Right atrium auricular region (tissue), 2 donors: ENCODE measurements at regions not wholly inside any gene's neighbourhood (a gene's known extent, or its start where the extent isn't known, plus 50 kb on each side); places are given as distances from the start of the nearest gene placed in this dataset.

Source experiments
- DNase-seq: peaks from one replicate; pipeline ENCODE4 v3.0.0-alpha.2; 2019; ENCODE audit warnings: low spot score
- H3K27ac ChIP-seq, 2 donors: fragments of 200-600 bp; sonication (generic); 1 replicate in 1 of 2; 2 replicates in 1 of 2; pipeline ENCODE4 v1.5.1; 2016 to 2019
- H3K27me3 ChIP-seq, 2 donors: fragments of 200-600 bp; sonication (generic); one replicate each; pipeline versions ENCODE4 v1.5.1 to v1.6.0; 2017 to 2019
- H3K36me3 ChIP-seq: fragments of 200-600 bp; sonication (generic); one replicate; pipeline ENCODE4 v1.5.1; 2016
- H3K4me1 ChIP-seq, 2 donors: fragments of 200-600 bp; sonication (generic); one replicate each; pipeline versions ENCODE4 v1.5.1 to v1.6.0; 2017 to 2019
- H3K4me3 ChIP-seq, 2 donors: fragments of 200-600 bp; sonication (generic); 1 replicate in 1 of 2; 2 replicates in 1 of 2; pipeline ENCODE4 v1.5.1; 2017 to 2019; ENCODE audit warnings: mild to moderate bottlenecking in 1 of 2, moderate library complexity in 1 of 2
- H3K9me3 ChIP-seq, 2 donors: fragments of 200-600 bp; sonication (generic); one replicate each; pipeline ENCODE4 v1.5.1; 2019
- CTCF ChIP-seq, 2 donors: fragments of 200-600 bp; sonication (generic); IDR thresholded peaks; one replicate each; pipeline ENCODE4 v1.5.1; 2019; ENCODE audit warnings: antibody characterized with exemption in 2 of 2

- no peak for DNase-seq
- Histone ChIP-seq H3K4me3 (no peak overlapping the region), H3K36me3 (no peaks in the 10 kb centered on the region), H3K27me3 (no peaks in the 10 kb centered on the region), H3K27ac (no peak overlapping the region), H3K4me1 (peaks cover 0 to 4% of the 10 kb centered on the region in 2 donors), H3K9me3 (peaks cover 0 to 13% of the 10 kb centered on the region in 2 donors)
- no peak for TF ChIP-seq CTCF (IDR thresholded peaks at IDR 0.05)
Measured at GRCh38 chr9:93829271-93830011, 125.7 kb downstream of the BARX1 start.

GRCh38 chr9:93828331-93829097, 126.6 kb downstream of the BARX1 start:
- Histone ChIP-seq H3K27me3 (no peaks in the 10 kb centered on the region), H3K4me1 (peaks cover 0 to 4% of the 10 kb centered on the region in 2 donors), H3K27ac (no peak overlapping the region), H3K9me3 (peaks cover 0 to 8% of the 10 kb centered on the region in 2 donors), H3K4me3 (no peak overlapping the region), H3K36me3 (no peaks in the 10 kb centered on the region)
- TF ChIP-seq CTCF (IDR thresholded peaks at IDR 0.05): no peak
- DNase-seq: no peak

- DNase-seq: peak; percentile 58
- Histone ChIP-seq H3K27me3 (no peaks in the 10 kb centered on the region), H3K4me3 (peak overlapping the region; percentile 26 to 45), H3K36me3 (no peaks in the 10 kb centered on the region), H3K4me1 (peaks cover 0 to 4% of the 10 kb centered on the region in 2 donors), H3K27ac (no peak overlapping the region), H3K9me3 (peaks cover 0 to 8% of the 10 kb centered on the region in 2 donors)
- peak; percentile 79 to 85 for TF ChIP-seq CTCF (IDR thresholded peaks at IDR 0.05)
Measured at GRCh38 chr9:93827545-93828330, 127.4 kb downstream of the BARX1 start.

DNA sequence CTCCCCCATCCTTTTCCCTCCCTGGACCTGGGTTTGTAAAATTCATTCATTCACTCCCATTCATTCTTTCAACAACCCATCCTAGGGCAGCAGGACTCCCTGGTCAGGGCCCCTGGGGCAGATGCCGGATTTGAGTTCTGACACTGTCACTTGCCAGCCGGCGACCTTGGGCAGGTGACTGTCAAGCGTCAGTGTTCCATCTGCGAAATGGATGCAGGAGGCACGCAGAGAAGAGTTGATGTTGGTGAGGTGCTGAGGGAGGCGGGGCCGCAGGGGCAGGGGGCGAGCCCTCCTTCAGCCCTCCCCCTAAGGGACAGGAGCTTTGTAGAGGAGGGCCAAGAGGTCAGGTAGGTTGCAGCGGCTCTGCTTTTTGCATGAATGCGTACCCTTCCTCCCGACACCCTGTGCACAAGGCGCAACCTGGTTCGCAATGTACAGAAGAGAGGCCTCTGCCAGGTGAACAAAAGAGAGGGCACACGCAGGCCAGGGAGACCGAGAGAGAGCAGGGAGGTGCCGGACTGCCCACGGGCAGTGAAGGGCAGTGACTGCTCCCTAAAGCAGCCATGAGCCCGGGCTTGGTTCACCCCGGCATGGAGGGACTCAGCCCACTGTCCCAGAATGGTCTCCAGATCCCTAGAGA, 128.1 kb downstream of the BARX1 start:
- Histone ChIP-seq H3K4me3 (no peak overlapping the region), H3K27me3 (no peaks in the 10 kb centered on the region), H3K36me3 (no peaks in the 10 kb centered on the region), H3K27ac (no peak overlapping the region), H3K4me1 (peaks cover 0 to 4% of the 10 kb centered on the region in 2 donors), H3K9me3 (peaks cover 0 to 12% of the 10 kb centered on the region in 2 donors)
- no peak for DNase-seq
- no peak for TF ChIP-seq CTCF (IDR thresholded peaks at IDR 0.05)

- H3K9me3 ChIP-seq: peaks cover 0 to 12% of the 10 kb centered on the region in 2 donors
- no peak for TF ChIP-seq CTCF (IDR thresholded peaks at IDR 0.05)
- H3K4me3 ChIP-seq: no peak overlapping the region
- peaks cover 0 to 4% of the 10 kb centered on the region in 2 donors for H3K4me1 ChIP-seq
- no peaks in the 10 kb centered on the region for H3K36me3 ChIP-seq
- no peak for DNase-seq
- no peak overlapping the region for H3K27ac ChIP-seq
- H3K27me3 ChIP-seq: no peaks in the 10 kb centered on the region
Measured at GRCh38 chr9:93826209-93826608, 128.9 kb downstream of the BARX1 start.
